Uterus (tissue), 3 donors: ENCODE measurements at regions not wholly inside any gene's neighbourhood (a gene's known extent, or its start where the extent isn't known, plus 50 kb on each side); places are given as distances from the start of the nearest gene placed in this dataset.

ENCODE experiments used
- DNase-seq, 2 donors: peaks; one replicate each; pipeline ENCODE4 v3.0.0-alpha.2; 2019 to 2020
- H3K27ac ChIP-seq, 2 donors: fragments of 200-600 bp; sonication (generic); 1 replicate in 1 of 2; 2 replicates in 1 of 2; pipeline ENCODE4 v1.5.1; 2016 to 2018
- H3K27me3 ChIP-seq, 2 donors: fragments of 200-600 bp; sonication (generic); one replicate each; pipeline ENCODE4 v1.5.1; 2018 to 2019; ENCODE audit warnings: control low read depth in 1 of 2
- H3K36me3 ChIP-seq, 2 donors: fragments of 200-600 bp; sonication (generic); one replicate each; pipeline ENCODE4 v1.5.1; 2019; ENCODE audit warnings: control low read depth in 1 of 2
- H3K4me1 ChIP-seq, 2 donors: fragments of 200-600 bp; sonication (generic); one replicate each; pipeline ENCODE4 v1.5.1; 2018 to 2019; ENCODE audit warnings: control low read depth in 1 of 2
- H3K4me3 ChIP-seq, 2 donors: fragments of 200-600 bp; sonication (generic); 1 replicate in 1 of 2; 2 replicates in 1 of 2; pipeline ENCODE4 v1.5.1; 2018 to 2019; ENCODE audit warnings: mild to moderate bottlenecking in 1 of 2
- H3K9me3 ChIP-seq, 2 donors: fragments of 200-600 bp; sonication (generic); one replicate each; pipeline ENCODE4 v1.5.1; 2019; ENCODE audit warnings: control low read depth in 1 of 2
- POLR2A ChIP-seq, 2 donors: fragments of 450-650 bp; IDR thresholded peaks; one replicate each; pipeline ENCODE4 v1.6.1; 2016; ENCODE audit warnings: antibody characterized with exemption in 2 of 2, mild to moderate bottlenecking in 1 of 2, moderate library complexity in 1 of 2
- intact Hi-C: fragments of 100-400 bp; cut with DNase I; formaldehyde crosslinking; loops from one replicate; pipeline ENCODE4 v1.15.1; 2023; ENCODE audit warnings: low total_unique reads
- TF ChIP-seq, protein P1 (sequence below), 4 experiments: fragments of 200-600 bp in 2 of 4; fragments of 450-650 bp in 2 of 4; sonication (generic) in 2 of 4; IDR thresholded peaks; one replicate each; pipeline ENCODE4 v1.5.1; 2016 to 2019; ENCODE audit warnings: antibody characterized with exemption in 4 of 4, mild to moderate bottlenecking in 2 of 4, moderate library complexity in 1 of 4
- donor health status: DM: yes; HTN: yes; CAD: no.

- Histone ChIP-seq H3K4me1 (no peaks in the 10 kb centered on the region), H3K36me3 (no peaks in the 10 kb centered on the region), H3K4me3 (no peak overlapping the region), H3K27ac (no peak overlapping the region), H3K9me3 (no peaks in the 10 kb centered on the region), H3K27me3 (no peaks in the 10 kb centered on the region)
- no peak for DNase-seq
- TF ChIP-seq, protein P1, sequence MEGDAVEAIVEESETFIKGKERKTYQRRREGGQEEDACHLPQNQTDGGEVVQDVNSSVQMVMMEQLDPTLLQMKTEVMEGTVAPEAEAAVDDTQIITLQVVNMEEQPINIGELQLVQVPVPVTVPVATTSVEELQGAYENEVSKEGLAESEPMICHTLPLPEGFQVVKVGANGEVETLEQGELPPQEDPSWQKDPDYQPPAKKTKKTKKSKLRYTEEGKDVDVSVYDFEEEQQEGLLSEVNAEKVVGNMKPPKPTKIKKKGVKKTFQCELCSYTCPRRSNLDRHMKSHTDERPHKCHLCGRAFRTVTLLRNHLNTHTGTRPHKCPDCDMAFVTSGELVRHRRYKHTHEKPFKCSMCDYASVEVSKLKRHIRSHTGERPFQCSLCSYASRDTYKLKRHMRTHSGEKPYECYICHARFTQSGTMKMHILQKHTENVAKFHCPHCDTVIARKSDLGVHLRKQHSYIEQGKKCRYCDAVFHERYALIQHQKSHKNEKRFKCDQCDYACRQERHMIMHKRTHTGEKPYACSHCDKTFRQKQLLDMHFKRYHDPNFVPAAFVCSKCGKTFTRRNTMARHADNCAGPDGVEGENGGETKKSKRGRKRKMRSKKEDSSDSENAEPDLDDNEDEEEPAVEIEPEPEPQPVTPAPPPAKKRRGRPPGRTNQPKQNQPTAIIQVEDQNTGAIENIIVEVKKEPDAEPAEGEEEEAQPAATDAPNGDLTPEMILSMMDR (IDR thresholded peaks at IDR 0.05): no peak
- TF ChIP-seq POLR2A (IDR thresholded peaks at IDR 0.05): no peak
- intact Hi-C loops: no loop called here
These were observed 100.5 kb downstream of the BLTP1 start for GRCh38 chr4:122252584-122252983.

DNA sequence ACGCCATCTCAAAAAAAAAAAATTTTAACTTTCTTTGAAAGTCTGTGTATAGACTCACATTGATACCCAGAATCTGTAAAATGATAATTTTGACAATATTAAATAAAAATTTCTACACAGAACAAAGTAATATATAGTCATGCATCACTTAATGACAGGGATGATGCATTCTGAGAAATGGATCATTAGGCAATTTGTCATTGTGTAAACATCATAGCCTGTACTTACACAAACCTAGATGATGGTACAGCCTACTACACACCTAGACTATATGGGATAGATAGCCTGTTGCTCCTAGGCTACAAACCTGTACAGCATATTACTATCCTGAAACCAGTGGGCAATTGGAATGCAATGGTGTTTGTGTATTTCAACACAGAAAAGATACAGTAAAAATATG, 107.7 kb downstream of the BLTP1 start:
- Histone ChIP-seq H3K4me3 (no peak overlapping the region), H3K27ac (no peak overlapping the region), H3K4me1 (no peaks in the 10 kb centered on the region), H3K9me3 (no peaks in the 10 kb centered on the region), H3K36me3 (no peaks in the 10 kb centered on the region), H3K27me3 (no peaks in the 10 kb centered on the region)
- TF ChIP-seq, protein P1 (IDR thresholded peaks at IDR 0.05): no peak
- no peak for TF ChIP-seq POLR2A (IDR thresholded peaks at IDR 0.05)
- no peak for DNase-seq
- intact Hi-C loops: no loop called here

GRCh38 chr4:122276359-122276758, 102.5 kb upstream of the ADAD1 start:
- no peak overlapping the region for H3K27ac ChIP-seq
- TF ChIP-seq POLR2A (IDR thresholded peaks at IDR 0.05): no peak
- TF ChIP-seq, protein P1 (IDR thresholded peaks at IDR 0.05): no peak
- no peaks in the 10 kb centered on the region for H3K36me3 ChIP-seq
- no peaks in the 10 kb centered on the region for H3K9me3 ChIP-seq
- H3K4me1 ChIP-seq: no peaks in the 10 kb centered on the region
- intact Hi-C loops: no loop called here
- DNase-seq: no peak
- no peaks in the 10 kb centered on the region for H3K27me3 ChIP-seq
- H3K4me3 ChIP-seq: no peak overlapping the region

DNA sequence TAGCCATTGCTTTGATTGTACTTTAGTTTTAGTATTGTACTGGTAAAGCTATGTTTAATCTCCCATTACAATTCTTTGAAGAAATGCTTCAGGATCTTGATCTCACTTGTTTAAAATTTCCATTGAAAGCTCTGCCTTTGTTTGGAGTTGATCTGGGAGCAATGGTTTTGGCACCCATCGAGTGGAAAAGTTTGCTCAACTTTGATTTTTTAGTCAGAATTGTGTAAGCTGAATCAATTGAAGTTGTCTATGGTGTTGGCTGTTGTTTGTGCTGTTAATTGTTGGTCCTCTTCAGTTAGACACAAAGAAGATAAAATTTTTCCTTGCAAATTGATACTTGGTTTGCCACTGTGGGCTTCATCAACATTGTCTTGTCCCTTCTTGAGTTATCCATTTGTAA, 99.8 kb upstream of the ADAD1 start:
- H3K27ac ChIP-seq: no peak overlapping the region
- no peaks in the 10 kb centered on the region for H3K36me3 ChIP-seq
- no peak for DNase-seq
- intact Hi-C loops: no loop called here
- H3K27me3 ChIP-seq: no peaks in the 10 kb centered on the region
- no peak overlapping the region for H3K4me3 ChIP-seq
- no peaks in the 10 kb centered on the region for H3K4me1 ChIP-seq
- TF ChIP-seq POLR2A (IDR thresholded peaks at IDR 0.05): no peak
- TF ChIP-seq, protein P1 (IDR thresholded peaks at IDR 0.05): no peak
- H3K9me3 ChIP-seq: no peaks in the 10 kb centered on the region

GRCh38 chr4:122279670-122280069, 99.1 kb upstream of the ADAD1 start:
- Histone ChIP-seq H3K36me3 (no peaks in the 10 kb centered on the region), H3K9me3 (no peaks in the 10 kb centered on the region), H3K4me3 (no peak overlapping the region), H3K27ac (no peak overlapping the region), H3K27me3 (no peaks in the 10 kb centered on the region), H3K4me1 (no peaks in the 10 kb centered on the region)
- DNase-seq: no peak
- TF ChIP-seq, protein P1 (IDR thresholded peaks at IDR 0.05): no peak
- TF ChIP-seq POLR2A (IDR thresholded peaks at IDR 0.05): no peak
- intact Hi-C loops: no loop called here
